Vagina (tissue), 2 donors: ENCODE measurements at regions not wholly inside any gene's neighbourhood (a gene's known extent, or its start where the extent isn't known, plus 50 kb on each side); places are given as distances from the start of the nearest gene placed in this dataset.

Experiments
- CTCF ChIP-seq, 3 experiments: fragments of 450-650 bp in 2 of 3; fragments of 200-600 bp in 1 of 3; sonication (generic) in 1 of 3; IDR thresholded peaks; one replicate each; pipeline ENCODE4 v1.5.1; 2017 to 2019; ENCODE audit warnings: antibody characterized with exemption in 3 of 3, mild to moderate bottlenecking in 2 of 3, moderate library complexity in 2 of 3
- POLR2A ChIP-seq, 2 donors: fragments of 450-650 bp; IDR thresholded peaks; one replicate each; pipeline ENCODE4 v1.6.1; 2017; ENCODE audit warnings: antibody characterized with exemption in 2 of 2, mild to moderate bottlenecking in 2 of 2, moderate library complexity in 2 of 2
- POLR2AphosphoS5 ChIP-seq, 2 donors: sonication (generic); formaldehyde crosslinking; IDR thresholded peaks; one replicate each; pipeline ENCODE4 v1.9.0; 2017; ENCODE audit warnings: antibody characterized with exemption in 2 of 2, mild to moderate bottlenecking in 2 of 2, low read depth in 1 of 2; ENCODE audit not compliant: insufficient read depth in 1 of 2

DNA sequence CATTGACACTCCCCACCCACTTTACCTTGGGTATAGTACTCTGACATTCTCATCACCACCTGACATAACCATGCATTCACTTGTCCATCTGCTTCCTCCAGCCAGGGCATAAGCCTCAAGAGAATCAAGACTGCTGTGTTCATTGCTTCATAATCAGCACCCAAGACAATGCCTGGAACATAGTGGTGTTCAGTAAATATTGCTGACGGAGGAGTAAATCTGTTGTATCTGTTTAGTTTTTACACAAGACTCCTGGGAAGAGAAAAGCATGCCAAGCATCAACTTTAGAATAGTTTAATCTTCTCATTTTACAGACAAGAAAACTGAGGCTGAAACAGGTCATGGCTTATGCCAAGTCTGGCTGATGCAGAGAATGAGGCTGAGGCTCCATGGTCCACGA, 173.9 kb upstream of the DUSP10 start:
- TF ChIP-seq CTCF (IDR thresholded peaks at IDR 0.05) (no peak), POLR2AphosphoS5 (IDR thresholded peaks at IDR 0.05; ENCODE audit: insufficient read depth in 1 of 2, low read depth in 1 of 2) (no peak), POLR2A (IDR thresholded peaks at IDR 0.05) (no peak)
